ENCODE measurements at regions not wholly inside any gene's neighbourhood (a gene's known extent, or its start where the extent isn't known, plus 50 kb on each side); places are given as distances from the start of the nearest gene placed in this dataset.

GRCh38 chr9:82677086-82677485 lies 385.9 kb downstream of the RASEF start (continued):
- TF ChIP-seq THRA (IDR thresholded peaks at IDR 0.05), result no peak
- no peak for TF ChIP-seq DMBX1 (CRISPR knock-in tag; IDR thresholded peaks at IDR 0.05; ENCODE audit: borderline replicate concordance)
- no peak for TF ChIP-seq DPF2 (IDR thresholded peaks at IDR 0.05)
- no peak for TF ChIP-seq MYC (IDR thresholded peaks at IDR 0.05; ENCODE audit: low read depth, low read length)
- no peak for TF ChIP-seq MYC (CRISPR knock-in tag; IDR thresholded peaks at IDR 0.05; ENCODE audit: borderline replicate concordance, low read depth)
- TF ChIP-seq ZBTB33 (CRISPR knock-in tag; IDR thresholded peaks at IDR 0.05), result no peak
- no peak for TF ChIP-seq CEBPZ (IDR thresholded peaks at IDR 0.05; ENCODE audit: borderline replicate concordance, low read depth, low read length)
- no peak for TF ChIP-seq GMEB1 (CRISPR knock-in tag; IDR thresholded peaks at IDR 0.05)
- no peak for TF ChIP-seq GTF2E2 (tag; IDR thresholded peaks at IDR 0.05)
- TF ChIP-seq ZNF175 (CRISPR knock-in tag; IDR thresholded peaks at IDR 0.05; ENCODE audit: low read depth), result no peak
- no peak for TF ChIP-seq U2AF1 (optimal IDR thresholded peaks at IDR 0.05; ENCODE audit: low read depth, low read length)
- TF ChIP-seq ZBTB43 (CRISPR knock-in tag; IDR thresholded peaks at IDR 0.05), result no peak
- TF ChIP-seq CHD2 (IDR thresholded peaks at IDR 0.05; ENCODE audit: low read depth, low read length), result no peak
- TF ChIP-seq XRCC3 (IDR thresholded peaks at IDR 0.05), result no peak

Data from K562 (cell line).